ENCODE measurements at regions not wholly inside any gene's neighbourhood (a gene's known extent, or its start where the extent isn't known, plus 50 kb on each side); places are given as distances from the start of the nearest gene placed in this dataset.
"Not testable (repeated sequence)": the region's sequence is repeated elsewhere in the genome, so short reads cannot be mapped to it uniquely, and the experiment has no call there.

GRCh38 chr1:199821029-199821779, 206.3 kb upstream of the NR5A2 start:
- ChIA-PET POLR2A (no interaction called here), CTCF (no interaction called here)
- no peaks in the 10 kb centered on the region for H3K4me1 Mint-ChIP-seq
- H3K9me3 Mint-ChIP-seq = peaks cover 0 to 5% (median 0%) of the 10 kb centered on the region in 5 donors
- H3K27ac Mint-ChIP-seq = no peak overlapping the region
- Histone ChIP-seq H3K36me3 (ENCODE audit: insufficient read depth, low read length) (no peaks in the 10 kb centered on the region), H3K4me1 (ENCODE audit: insufficient read depth, low read length) (no peaks in the 10 kb centered on the region), H3K9me3 (ENCODE audit: low read length) (no peaks in the 10 kb centered on the region), H3K27me3 (ENCODE audit: insufficient read depth, low read length, poor library complexity, severe bottlenecking) (no peaks in the 10 kb centered on the region), H3K27ac (ENCODE audit: low read depth, low read length) (no peak overlapping the region), H3K4me3 (ENCODE audit: low read length) (no peak overlapping the region)
- H3K27me3 Mint-ChIP-seq = peaks cover 5 to 23% of the 10 kb centered on the region in 2 donors
- DNase-seq = no peak
- H3K36me3 Mint-ChIP-seq = no peaks in the 10 kb centered on the region
- H3K4me3 Mint-ChIP-seq = no peak overlapping the region

- DNase-seq = no peak
- H3K9me3 ChIP-seq (ENCODE audit: low read length) = no peaks in the 10 kb centered on the region
These were observed 195.1 kb upstream of the NR5A2 start for GRCh38 chr1:199832451-199832850.

DNA sequence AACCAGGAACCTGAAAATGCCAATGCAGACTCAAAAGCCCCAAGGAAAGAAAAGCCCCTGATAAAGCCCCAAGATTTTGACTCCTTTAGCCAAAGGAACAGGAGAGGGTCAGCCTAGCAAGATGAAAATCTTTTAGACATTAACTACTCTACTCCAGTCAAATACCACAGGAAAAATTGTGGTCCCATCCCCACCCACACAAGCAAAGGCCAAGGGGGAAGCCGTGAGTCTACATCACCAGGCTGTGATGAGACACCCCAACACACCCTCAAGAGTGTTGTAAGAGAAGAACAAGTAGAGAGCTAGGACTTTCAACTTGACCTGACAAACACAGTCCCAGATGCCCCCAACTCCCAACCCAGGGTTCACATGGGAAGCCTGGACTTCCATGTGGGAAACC, 192.8 kb upstream of the NR5A2 start:
- no peak overlapping the region for H3K27ac Mint-ChIP-seq
- Histone ChIP-seq H3K27me3 (ENCODE audit: insufficient read depth, low read length, poor library complexity, severe bottlenecking) (no peaks in the 10 kb centered on the region), H3K9me3 (ENCODE audit: low read length) (no peaks in the 10 kb centered on the region), H3K27ac (ENCODE audit: low read depth, low read length) (no peak overlapping the region), H3K4me1 (ENCODE audit: insufficient read depth, low read length) (no peaks in the 10 kb centered on the region), H3K36me3 (ENCODE audit: insufficient read depth, low read length) (no peaks in the 10 kb centered on the region), H3K4me3 (ENCODE audit: low read length) (no peak overlapping the region)
- POLR2A ChIA-PET = no interaction called here
- H3K9me3 Mint-ChIP-seq = peaks cover 4 to 8% (median 7%) of the 10 kb centered on the region in 5 donors
- peaks cover 0 to 2% (median 0%) of the 10 kb centered on the region in 3 donors for H3K4me1 Mint-ChIP-seq
- no peaks in the 10 kb centered on the region for H3K36me3 Mint-ChIP-seq
- DNase-seq = no peak
- H3K4me3 Mint-ChIP-seq = no peak overlapping the region
- CTCF ChIA-PET = no interaction called here
- peaks cover 4 to 39% of the 10 kb centered on the region in 2 donors for H3K27me3 Mint-ChIP-seq

More at GRCh38 chr1:199832451-199832850, 195.1 kb upstream of the NR5A2 start:
- Histone ChIP-seq H3K4me1 (ENCODE audit: insufficient read depth, low read length) (no peaks in the 10 kb centered on the region), H3K27ac (ENCODE audit: low read depth, low read length) (no peak overlapping the region), H3K27me3 (ENCODE audit: insufficient read depth, low read length, poor library complexity, severe bottlenecking) (no peaks in the 10 kb centered on the region), H3K36me3 (ENCODE audit: insufficient read depth, low read length) (no peaks in the 10 kb centered on the region), H3K4me3 (ENCODE audit: low read length) (no peak overlapping the region)
- Mint-ChIP-seq H3K9me3 (peaks cover 4 to 7% (median 7%) of the 10 kb centered on the region in 5 donors), H3K27me3 (peaks cover 4 to 33% of the 10 kb centered on the region in 2 donors), H3K27ac (no peak overlapping the region), H3K4me1 (peaks cover 0 to 2% (median 0%) of the 10 kb centered on the region in 3 donors), H3K36me3 (no peaks in the 10 kb centered on the region), H3K4me3 (no peak overlapping the region)
- POLR2A ChIA-PET = no interaction called here
- CTCF ChIA-PET = no interaction called here

- CTCF ChIA-PET = no interaction called here
These were observed 191.1 kb upstream of the NR5A2 start for GRCh38 chr1:199836430-199836829.

DNA sequence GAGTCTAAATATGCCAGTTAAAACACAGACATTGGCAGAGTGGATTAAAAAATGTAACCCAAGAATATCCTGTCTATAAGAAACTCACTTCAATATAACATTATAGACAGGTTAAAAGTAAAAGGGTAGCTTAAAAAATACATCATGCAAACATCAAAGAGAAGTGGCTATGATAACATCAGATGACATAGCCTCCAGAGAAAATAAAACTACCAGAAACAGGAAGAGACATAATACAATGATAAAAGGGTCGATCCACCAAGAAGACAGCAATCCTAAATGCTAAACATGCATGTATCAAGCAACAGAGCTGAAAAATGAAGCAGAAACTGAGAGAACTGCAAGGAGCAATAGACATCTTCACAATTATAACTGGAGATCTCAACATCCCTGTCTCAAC, 190.2 kb upstream of the NR5A2 start:
- H3K27me3 Mint-ChIP-seq = peaks cover 4 to 39% of the 10 kb centered on the region in 2 donors
- H3K27ac ChIP-seq (ENCODE audit: low read depth, low read length) = no peak overlapping the region
- no peak for DNase-seq
- ChIA-PET CTCF (no interaction called here), POLR2A (no interaction called here)
- peaks cover 4 to 8% (median 7%) of the 10 kb centered on the region in 5 donors for H3K9me3 Mint-ChIP-seq
- H3K4me3 Mint-ChIP-seq = no peak overlapping the region
- H3K4me3 ChIP-seq (ENCODE audit: low read length) = no peak overlapping the region
- no peaks in the 10 kb centered on the region for H3K36me3 Mint-ChIP-seq
- no peak overlapping the region for H3K27ac Mint-ChIP-seq
- H3K36me3 ChIP-seq (ENCODE audit: insufficient read depth, low read length) = no peaks in the 10 kb centered on the region
- H3K4me1 Mint-ChIP-seq = peaks cover 0 to 2% (median 0%) of the 10 kb centered on the region in 3 donors
- no peaks in the 10 kb centered on the region for H3K4me1 ChIP-seq (ENCODE audit: insufficient read depth, low read length)
- no peaks in the 10 kb centered on the region for H3K9me3 ChIP-seq (ENCODE audit: low read length)
- H3K27me3 ChIP-seq (ENCODE audit: insufficient read depth, low read length, poor library complexity, severe bottlenecking) = no peaks in the 10 kb centered on the region

More at GRCh38 chr1:199836430-199836829, 191.1 kb upstream of the NR5A2 start:
- Mint-ChIP-seq H3K4me3 (no peak overlapping the region), H3K27ac (no peak overlapping the region), H3K27me3 (peaks cover 4 to 39% of the 10 kb centered on the region in 2 donors), H3K4me1 (peaks cover 0 to 2% (median 0%) of the 10 kb centered on the region in 3 donors), H3K36me3 (no peaks in the 10 kb centered on the region), H3K9me3 (peaks cover 4 to 8% (median 7%) of the 10 kb centered on the region in 5 donors)
- no peak for DNase-seq
- Histone ChIP-seq H3K36me3 (ENCODE audit: insufficient read depth, low read length) (no peaks in the 10 kb centered on the region), H3K27me3 (ENCODE audit: insufficient read depth, low read length, poor library complexity, severe bottlenecking) (no peaks in the 10 kb centered on the region), H3K9me3 (ENCODE audit: low read length) (no peaks in the 10 kb centered on the region), H3K27ac (ENCODE audit: low read depth, low read length) (no peak overlapping the region), H3K4me3 (ENCODE audit: low read length) (no peak overlapping the region), H3K4me1 (ENCODE audit: insufficient read depth, low read length) (no peaks in the 10 kb centered on the region)
- POLR2A ChIA-PET = no interaction called here

GRCh38 chr1:199839608-199840007, 187.9 kb upstream of the NR5A2 start:
- DNase-seq; H3K4me1 ChIP-seq (ENCODE audit: insufficient read depth, low read length); H3K27ac ChIP-seq (ENCODE audit: low read depth, low read length); POLR2A ChIA-PET; H3K9me3 ChIP-seq (ENCODE audit: low read length); H3K27ac Mint-ChIP-seq; H3K4me3 ChIP-seq (ENCODE audit: low read length); H3K27me3 ChIP-seq (ENCODE audit: insufficient read depth, low read length, poor library complexity, severe bottlenecking); H3K4me3 Mint-ChIP-seq; H3K9me3 Mint-ChIP-seq; H3K36me3 Mint-ChIP-seq; H3K36me3 ChIP-seq (ENCODE audit: insufficient read depth, low read length); H3K4me1 Mint-ChIP-seq; CTCF ChIA-PET: not testable (repeated sequence)
- peaks cover 4 to 30% of the 10 kb centered on the region in 2 donors for H3K27me3 Mint-ChIP-seq

DNA sequence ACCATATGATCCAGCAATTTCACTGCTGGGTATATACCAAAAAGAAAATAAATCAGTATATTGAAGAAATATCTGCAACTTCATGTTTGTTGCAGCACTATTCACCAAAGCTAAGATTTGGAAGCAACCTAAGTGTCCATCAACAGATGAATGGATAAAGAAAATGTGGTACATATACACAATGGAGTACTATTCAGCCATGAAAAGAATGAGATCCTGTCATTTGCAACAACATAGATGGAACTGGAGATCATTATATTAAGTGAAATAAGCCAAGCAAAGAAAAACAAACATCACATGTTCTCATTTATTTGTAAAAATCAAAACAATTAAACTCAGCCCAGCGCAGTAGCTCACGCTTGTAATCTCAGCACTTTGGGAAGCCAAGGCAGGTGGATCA, 184.4 kb upstream of the NR5A2 start:
- H3K36me3 Mint-ChIP-seq; H3K4me1 ChIP-seq (ENCODE audit: insufficient read depth, low read length); H3K4me3 Mint-ChIP-seq; H3K4me3 ChIP-seq (ENCODE audit: low read length); H3K27ac ChIP-seq (ENCODE audit: low read depth, low read length); H3K36me3 ChIP-seq (ENCODE audit: insufficient read depth, low read length); H3K27ac Mint-ChIP-seq; H3K27me3 ChIP-seq (ENCODE audit: insufficient read depth, low read length, poor library complexity, severe bottlenecking); H3K4me1 Mint-ChIP-seq; H3K9me3 Mint-ChIP-seq; CTCF ChIA-PET; POLR2A ChIA-PET; H3K9me3 ChIP-seq (ENCODE audit: low read length); DNase-seq: not testable (repeated sequence)
- peaks cover 2 to 15% of the 10 kb centered on the region in 2 donors for H3K27me3 Mint-ChIP-seq

DNA sequence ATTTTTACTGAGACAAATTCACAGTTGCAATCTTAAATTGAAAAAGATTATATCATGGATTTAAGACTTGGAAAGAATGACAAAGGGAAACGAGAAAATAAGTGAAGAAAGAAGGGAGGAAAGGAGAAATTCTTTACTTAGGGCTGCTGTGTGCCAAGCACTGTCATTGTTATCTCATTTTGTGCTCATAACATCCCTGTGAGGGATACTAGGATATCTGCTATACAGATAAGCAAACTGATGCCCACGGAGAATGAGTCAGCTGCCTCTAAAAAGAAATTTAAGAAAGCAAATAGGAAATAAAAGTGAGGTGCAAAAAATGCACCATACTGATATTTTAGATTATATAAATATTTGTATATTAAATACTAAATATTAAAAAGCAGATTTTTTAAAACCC, 183.6 kb upstream of the NR5A2 start:
- H3K36me3 ChIP-seq (ENCODE audit: insufficient read depth, low read length) = no peaks in the 10 kb centered on the region
- no peaks in the 10 kb centered on the region for H3K4me1 ChIP-seq (ENCODE audit: insufficient read depth, low read length)
- no peaks in the 10 kb centered on the region for H3K36me3 Mint-ChIP-seq
- POLR2A ChIA-PET = no interaction called here
- H3K4me3 Mint-ChIP-seq = no peak overlapping the region
- peaks cover 0 to 3% (median 0%) of the 10 kb centered on the region in 5 donors for H3K9me3 Mint-ChIP-seq
- no peaks in the 10 kb centered on the region for H3K9me3 ChIP-seq (ENCODE audit: low read length)
- no peak overlapping the region for H3K4me3 ChIP-seq (ENCODE audit: low read length)
- no peaks in the 10 kb centered on the region for H3K4me1 Mint-ChIP-seq
- no peak overlapping the region for H3K27ac Mint-ChIP-seq
- DNase-seq = no peak
- no peak overlapping the region for H3K27ac ChIP-seq (ENCODE audit: low read depth, low read length)
- H3K27me3 Mint-ChIP-seq = peaks cover 2 to 12% of the 10 kb centered on the region in 2 donors
- no peaks in the 10 kb centered on the region for H3K27me3 ChIP-seq (ENCODE audit: insufficient read depth, low read length, poor library complexity, severe bottlenecking)
- CTCF ChIA-PET = no interaction called here

All from CD8-positive, alpha-beta memory T cell (primary cell).